T-helper 2 cell treated with Interferon-gamma antibody and Interleukin-4, amounts not matched to agents 100 ng/mL and 5 ng/mL, for 36 hours (primary cell): ENCODE measurements at regions not wholly inside any gene's neighbourhood (a gene's known extent, or its start where the extent isn't known, plus 50 kb on each side); places are given as distances from the start of the nearest gene placed in this dataset.

Experiments
- intact Hi-C: fragments of 100-400 bp; cut with micrococcal nuclease; formaldehyde crosslinking; loops from one replicate; pipeline ENCODE4 v1.15.1; 2023

DNA sequence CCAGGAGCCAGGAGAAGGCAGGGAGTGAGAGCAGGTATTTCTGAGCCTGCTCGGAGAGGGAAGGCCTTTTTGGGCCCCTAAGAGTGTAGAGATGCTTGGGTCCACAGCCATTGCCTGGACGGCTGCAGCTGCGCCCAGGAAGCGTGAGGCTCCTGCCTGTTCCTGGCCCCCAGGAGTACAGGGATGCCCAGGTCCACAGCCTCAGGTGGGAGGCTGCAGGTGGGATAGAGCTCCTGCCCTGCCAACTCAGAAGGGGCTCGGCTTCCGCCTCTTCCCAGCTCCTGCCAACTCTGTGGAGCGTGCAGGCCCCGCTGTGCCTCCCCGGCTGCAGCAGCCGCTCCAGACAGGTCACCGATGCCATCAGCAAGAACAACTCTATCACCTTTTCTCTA, 351.0 kb upstream of the PCDH20 start:
- intact Hi-C loops, result no loop called here

- intact Hi-C loops, result no loop called here
These were observed 350.5 kb upstream of the PCDH20 start for GRCh38 chr13:61765940-61766666.

DNA sequence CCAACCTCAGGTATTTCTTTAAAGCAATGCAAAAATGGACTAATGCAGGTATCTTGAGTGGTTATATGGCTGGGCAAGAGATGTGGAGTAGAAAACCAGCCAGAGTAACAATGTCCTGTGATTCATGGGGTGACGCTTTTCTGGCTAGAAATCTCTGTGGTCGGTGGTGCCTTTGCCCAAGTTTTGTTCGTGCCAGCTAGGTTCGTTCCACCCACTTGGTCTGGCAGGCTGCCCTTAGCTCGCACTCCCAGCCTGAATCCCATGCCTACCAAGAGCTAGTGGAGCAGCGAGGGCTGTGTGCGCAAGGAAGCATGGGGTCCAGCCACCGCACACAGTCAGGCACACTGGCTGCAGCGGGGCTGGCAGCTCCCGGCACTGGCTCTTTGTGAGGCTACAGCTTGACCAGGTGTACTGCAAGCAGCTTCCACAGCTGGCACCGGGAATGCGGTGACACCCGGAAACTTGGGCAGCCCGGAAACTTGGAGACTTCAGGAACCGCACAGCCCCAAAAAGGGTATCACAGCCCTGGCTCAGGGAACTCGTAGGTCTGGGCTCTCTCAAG, 349.6 kb upstream of the PCDH20 start:
- intact Hi-C loops, result no loop called here

DNA sequence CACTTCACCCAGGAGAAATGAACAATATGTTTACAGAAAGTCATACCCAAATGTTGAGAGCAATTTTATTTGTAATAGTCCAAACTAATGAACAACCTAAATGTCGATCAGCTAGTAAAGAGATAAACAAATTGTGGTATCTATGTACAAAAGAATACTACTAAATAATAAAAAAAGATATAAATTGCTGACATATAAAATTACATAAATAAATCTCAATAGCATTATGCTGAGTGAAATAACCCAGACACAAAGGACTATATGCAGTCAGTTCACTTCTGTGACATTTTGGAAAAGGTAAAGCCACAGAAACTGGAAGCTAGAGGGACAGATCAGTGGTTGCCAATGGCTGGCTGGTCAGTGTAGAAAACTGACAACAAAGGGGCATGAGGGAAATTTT, 346.0 kb upstream of the PCDH20 start:
- intact Hi-C loops, result no loop called here

DNA sequence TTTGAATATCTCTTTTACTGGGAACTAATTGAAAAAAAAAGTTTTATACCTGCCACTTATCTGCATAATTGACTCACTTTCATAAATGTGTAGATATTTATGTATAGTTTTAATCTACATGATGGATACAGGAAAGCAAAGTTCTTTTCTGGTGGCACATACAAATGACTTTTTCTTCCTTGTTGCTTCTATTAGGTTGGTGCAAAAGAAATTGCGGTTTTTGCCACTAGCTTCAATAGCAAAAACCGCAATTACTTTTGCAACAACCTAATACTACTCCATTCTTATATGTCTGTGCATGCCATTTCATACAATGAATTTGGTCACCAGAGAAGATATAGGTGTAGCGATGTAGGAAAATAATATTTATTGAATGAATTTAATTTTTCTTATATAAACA, 344.5 kb upstream of the PCDH20 start:
- intact Hi-C loops, result no loop called here

- intact Hi-C loops, result no loop called here
These were observed 340.4 kb upstream of the PCDH20 start for GRCh38 chr13:61756031-61756430.

DNA sequence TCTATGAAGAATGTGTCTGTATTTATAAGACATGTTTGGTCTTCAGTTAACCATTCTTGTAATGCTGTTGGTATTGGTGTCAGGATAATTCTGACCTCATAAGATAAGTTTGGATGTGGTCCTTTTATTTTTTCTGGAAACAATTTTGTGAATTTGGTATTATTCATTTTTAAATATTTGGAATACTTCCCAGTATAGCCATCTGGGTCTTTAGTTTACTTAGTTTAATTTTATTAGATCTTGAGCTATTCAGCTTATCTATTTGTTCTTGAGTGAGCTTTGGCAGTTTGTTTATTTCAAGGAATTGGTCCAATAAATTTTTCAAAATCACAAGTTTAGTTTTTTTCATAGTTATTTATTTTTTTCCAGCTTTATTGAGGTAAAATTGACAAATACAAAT, 335.4 kb upstream of the PCDH20 start:
- intact Hi-C loops, result no loop called here

DNA sequence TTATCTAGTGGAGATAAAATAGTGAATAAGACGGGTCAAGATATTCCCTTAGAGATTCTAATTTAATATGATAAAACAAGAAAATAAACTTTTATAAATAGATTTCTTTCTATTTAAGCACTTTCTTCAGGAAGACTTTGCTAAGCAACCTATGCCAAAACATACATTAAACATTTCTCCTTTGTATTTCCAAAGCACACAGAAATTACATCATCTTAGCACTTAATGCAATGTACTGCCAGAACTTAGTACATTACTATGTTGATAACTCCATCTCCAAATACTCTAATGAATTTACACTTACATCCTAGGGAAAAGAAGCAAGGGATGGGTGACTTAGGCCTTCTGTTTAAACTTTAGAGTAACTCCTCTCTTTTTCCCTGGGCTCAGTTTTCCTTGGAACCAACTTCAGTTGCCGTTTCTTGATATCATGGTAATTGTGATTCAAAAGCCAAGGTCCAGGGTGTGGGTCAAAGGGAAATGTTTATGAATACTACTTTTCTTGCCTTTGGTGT, 322.6 kb upstream of the PCDH20 start:
- intact Hi-C loops, result no loop called here

- intact Hi-C loops, result no loop called here
These were observed 319.0 kb upstream of the PCDH20 start for GRCh38 chr13:61734683-61735082.

- intact Hi-C loops, result no loop called here
These were observed 312.8 kb upstream of the PCDH20 start for GRCh38 chr13:61728471-61728870.

GRCh38 chr13:61727767-61728166, 312.1 kb upstream of the PCDH20 start:
- intact Hi-C loops, result no loop called here

GRCh38 chr13:61725806-61726205, 310.2 kb upstream of the PCDH20 start:
- intact Hi-C loops, result no loop called here

DNA sequence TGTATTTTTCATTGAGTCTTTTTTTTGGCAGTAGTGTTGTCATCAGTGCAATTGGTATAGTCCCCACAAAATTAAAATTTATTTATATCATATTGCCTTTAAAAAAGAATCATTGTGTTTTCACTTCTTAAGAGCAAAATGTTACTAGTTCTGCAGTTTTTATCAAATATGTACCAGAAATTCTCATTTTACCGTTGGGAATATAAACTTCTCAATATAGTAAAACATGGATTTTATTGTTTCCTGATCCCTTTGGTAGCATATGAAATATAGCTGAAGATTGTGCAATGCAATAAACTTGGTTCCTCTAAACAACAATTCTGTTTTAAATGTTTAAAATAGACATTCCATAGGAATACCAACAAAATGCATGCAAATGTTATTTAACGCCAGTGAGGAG, 306.5 kb upstream of the PCDH20 start:
- intact Hi-C loops, result no loop called here

- intact Hi-C loops, result no loop called here
These were observed 297.0 kb upstream of the PCDH20 start for GRCh38 chr13:61712621-61713020.

DNA sequence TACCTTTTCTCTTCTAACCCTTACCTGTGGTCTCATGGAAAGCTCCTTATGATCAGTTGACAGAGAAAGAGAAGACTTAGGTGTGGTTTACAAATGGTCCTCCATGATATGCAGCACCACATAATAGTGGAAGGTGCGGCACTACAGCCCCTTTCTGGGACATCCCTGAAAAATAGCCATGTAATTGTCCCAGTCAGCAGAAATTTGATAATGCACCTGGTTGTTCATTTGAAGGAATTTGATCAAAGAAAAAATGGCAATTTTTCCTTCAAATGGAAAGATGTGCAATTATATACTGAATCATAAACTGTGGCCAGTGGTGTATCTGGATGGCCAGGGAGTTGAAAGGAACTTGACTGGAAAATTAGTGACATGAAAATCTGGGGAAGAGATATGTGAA, 293.6 kb upstream of the PCDH20 start:
- intact Hi-C loops, result no loop called here

DNA sequence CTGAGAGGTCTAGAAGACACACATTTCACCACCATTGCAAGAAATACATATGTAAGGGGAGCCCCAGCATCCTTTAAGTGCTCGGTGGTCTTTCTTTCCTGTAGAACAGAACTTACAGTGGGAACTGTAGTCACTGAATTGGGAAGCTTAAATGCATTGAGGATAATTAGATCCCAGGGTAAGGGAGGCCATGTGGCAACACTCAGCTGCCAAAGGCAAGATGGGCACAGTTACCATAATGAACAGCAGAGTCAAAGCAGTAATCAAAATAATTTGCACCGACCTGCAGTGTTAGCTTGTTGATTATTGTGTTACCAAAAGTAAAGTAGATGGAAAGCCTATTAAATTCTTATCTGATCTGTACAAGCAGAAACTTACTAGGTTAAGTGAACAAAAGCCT, 291.2 kb upstream of the PCDH20 start:
- intact Hi-C loops, result no loop called here

DNA sequence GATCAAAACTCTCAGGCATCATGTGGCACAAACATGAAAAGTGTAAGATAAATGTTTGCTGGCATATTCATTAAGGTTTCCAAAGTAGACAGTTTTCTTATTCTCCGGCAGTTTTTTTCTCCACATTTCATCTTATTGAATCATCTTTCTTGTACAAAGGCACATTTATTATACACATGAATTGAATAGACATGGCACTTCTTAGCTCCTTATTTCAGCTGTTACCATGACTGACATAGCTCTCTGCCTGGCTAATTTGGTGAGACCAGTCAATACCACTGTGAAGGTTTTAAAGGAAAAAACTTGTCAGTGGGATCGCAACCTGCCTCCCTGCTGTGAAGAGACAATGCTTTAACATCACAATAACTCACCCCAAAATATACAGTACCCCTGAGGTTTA, 285.0 kb upstream of the PCDH20 start:
- intact Hi-C loops, result no loop called here

- intact Hi-C loops, result no loop called here
These were observed 284.5 kb upstream of the PCDH20 start for GRCh38 chr13:61700181-61700580.

- intact Hi-C loops, result no loop called here
These were observed 281.0 kb upstream of the PCDH20 start for GRCh38 chr13:61696676-61697075.

DNA sequence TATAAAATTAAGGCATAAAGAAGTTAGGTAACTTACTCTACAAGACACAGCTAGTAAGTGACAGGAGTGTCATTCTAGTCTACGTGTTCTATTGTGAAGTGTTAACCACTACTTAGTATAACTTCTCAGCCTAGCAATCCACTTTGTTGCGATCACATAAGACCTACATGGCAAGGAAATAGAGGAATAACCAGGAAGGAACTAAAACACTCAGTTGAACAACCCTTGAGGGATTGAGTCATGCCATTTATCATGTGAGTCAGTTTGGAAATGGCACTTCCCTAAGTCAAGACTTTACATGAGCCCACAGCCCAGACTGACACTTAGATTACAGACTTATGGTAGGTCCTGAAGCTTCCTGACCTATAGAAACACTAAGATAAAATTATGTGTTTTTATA, 279.5 kb upstream of the PCDH20 start:
- intact Hi-C loops, result no loop called here

DNA sequence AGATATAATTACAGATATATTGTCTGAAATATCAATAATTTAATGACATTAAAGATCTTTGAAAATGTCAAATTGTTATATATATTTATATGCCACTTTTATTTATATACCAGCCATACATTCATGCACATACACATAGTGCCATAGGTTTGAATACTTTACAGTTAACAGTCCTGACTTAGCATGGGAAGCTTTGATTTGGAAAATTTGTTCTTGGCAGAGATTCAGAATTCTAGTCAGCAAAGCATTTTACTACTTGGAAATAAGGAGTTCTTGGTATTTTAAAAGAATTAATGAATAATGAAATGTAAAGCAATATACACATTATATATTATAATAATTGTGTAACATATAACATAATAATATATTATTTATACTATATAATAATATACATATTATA, 277.0 kb upstream of the PCDH20 start:
- intact Hi-C loops, result no loop called here

DNA sequence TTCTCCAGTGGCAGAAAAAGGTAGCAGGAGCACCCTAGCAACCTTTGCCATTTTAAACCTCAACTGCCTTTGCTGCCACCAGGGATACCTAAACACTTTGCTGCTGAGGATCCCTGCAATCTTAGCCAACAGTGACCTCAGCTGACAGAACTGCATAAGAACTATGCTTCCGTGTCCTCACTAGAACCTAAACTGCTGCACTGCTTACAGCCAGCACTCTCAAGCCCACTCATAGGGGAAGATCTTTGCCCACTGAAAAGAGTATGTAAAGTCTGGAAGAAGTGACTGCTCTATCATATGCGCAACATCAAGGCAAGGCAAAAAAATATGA, 270.0 kb upstream of the PCDH20 start:
- intact Hi-C loops, result no loop called here

DNA sequence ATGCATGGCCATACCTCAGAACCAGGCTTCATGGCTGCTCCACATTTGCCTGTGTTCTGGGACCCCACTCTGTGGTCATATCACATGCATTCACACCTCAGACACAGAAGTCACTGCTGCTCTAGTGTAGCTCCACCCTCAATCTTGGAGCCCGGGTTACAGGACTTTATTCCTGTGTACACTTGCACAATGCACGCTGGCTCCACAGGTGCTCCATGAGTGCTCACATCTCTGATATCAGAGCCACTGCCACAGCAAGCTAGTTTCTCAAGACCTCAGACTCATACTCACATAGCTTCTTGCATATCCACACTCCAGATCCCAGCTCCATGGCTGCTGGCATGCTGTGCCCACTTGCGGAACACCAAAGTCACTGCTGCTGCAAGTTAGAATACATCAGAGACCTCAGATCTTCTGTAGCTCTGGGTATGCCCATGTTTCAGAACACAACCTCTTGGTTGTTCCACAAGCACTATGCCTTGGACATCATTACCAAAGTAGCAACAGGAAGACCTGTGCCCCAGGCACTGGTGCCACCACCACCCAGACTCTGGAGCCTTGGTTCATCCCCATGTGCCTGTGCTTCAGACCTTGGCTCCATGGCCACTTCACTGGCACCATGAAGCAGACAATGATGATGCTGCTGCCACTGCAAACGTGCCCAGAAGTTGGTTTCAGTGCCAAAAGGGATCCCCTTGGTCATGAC, 269.5 kb upstream of the PCDH20 start:
- intact Hi-C loops, result no loop called here
